Keratinocyte (primary cell): ENCODE measurements at regions not wholly inside any gene's neighbourhood (a gene's known extent, or its start where the extent isn't known, plus 50 kb on each side); places are given as distances from the start of the nearest gene placed in this dataset.

Source experiments
- EZH2 ChIP-seq: IDR thresholded peaks from one replicate; pipeline ENCODE4 v1.6.1; 2012; ENCODE audit warnings: inconsistent platforms, mild to moderate bottlenecking, low read length, moderate library complexity
- TF ChIP-seq, protein P1 (sequence below), 3 experiments: IDR thresholded peaks in 1 of 3; conservative IDR thresholded peaks in 1 of 3; optimal IDR thresholded peaks in 1 of 3; 2 replicates in 2 of 3; 3 replicates in 1 of 3; pipeline versions ENCODE3 to v1.5.1; 2011; ENCODE audit warnings: low read length in 3 of 3, mild to moderate bottlenecking in 3 of 3, moderate library complexity in 2 of 3, control low read depth in 1 of 3, inconsistent platforms in 1 of 3; ENCODE audit not compliant: insufficient read depth in 2 of 3; ENCODE audit errors: extremely low read depth in 1 of 3

DNA sequence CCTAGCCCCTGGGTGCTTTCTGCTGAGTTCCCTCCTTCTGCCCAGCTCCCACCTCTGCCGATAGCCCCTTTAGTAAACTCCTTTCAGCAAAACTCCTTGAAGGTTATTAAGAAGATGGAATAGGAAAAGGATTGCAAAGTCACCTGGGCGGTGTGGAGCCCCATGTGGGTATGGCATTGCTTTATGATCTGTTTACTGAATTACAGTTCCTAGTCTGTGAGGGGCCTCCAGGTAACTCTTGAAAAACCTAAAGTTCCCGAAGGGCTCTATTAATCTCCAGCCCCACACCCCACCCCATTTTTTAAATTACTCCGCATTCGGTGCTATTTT is 116.9 kb upstream of the UXS1 start:
- TF ChIP-seq, protein P1, sequence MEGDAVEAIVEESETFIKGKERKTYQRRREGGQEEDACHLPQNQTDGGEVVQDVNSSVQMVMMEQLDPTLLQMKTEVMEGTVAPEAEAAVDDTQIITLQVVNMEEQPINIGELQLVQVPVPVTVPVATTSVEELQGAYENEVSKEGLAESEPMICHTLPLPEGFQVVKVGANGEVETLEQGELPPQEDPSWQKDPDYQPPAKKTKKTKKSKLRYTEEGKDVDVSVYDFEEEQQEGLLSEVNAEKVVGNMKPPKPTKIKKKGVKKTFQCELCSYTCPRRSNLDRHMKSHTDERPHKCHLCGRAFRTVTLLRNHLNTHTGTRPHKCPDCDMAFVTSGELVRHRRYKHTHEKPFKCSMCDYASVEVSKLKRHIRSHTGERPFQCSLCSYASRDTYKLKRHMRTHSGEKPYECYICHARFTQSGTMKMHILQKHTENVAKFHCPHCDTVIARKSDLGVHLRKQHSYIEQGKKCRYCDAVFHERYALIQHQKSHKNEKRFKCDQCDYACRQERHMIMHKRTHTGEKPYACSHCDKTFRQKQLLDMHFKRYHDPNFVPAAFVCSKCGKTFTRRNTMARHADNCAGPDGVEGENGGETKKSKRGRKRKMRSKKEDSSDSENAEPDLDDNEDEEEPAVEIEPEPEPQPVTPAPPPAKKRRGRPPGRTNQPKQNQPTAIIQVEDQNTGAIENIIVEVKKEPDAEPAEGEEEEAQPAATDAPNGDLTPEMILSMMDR (optimal IDR thresholded peaks at IDR 0.05 in 1 of 3, IDR thresholded peaks at IDR 0.05 in 1 of 3, conservative IDR thresholded peaks at IDR 0.05 in 1 of 3; ENCODE audit: extremely low read depth in 1 of 3, insufficient read depth in 2 of 3, low read length in 3 of 3), result no peak
- no peak for TF ChIP-seq EZH2
